ENCODE measurements at regions not wholly inside any gene's neighbourhood (a gene's known extent, or its start where the extent isn't known, plus 50 kb on each side); places are given as distances from the start of the nearest gene placed in this dataset.

DNA sequence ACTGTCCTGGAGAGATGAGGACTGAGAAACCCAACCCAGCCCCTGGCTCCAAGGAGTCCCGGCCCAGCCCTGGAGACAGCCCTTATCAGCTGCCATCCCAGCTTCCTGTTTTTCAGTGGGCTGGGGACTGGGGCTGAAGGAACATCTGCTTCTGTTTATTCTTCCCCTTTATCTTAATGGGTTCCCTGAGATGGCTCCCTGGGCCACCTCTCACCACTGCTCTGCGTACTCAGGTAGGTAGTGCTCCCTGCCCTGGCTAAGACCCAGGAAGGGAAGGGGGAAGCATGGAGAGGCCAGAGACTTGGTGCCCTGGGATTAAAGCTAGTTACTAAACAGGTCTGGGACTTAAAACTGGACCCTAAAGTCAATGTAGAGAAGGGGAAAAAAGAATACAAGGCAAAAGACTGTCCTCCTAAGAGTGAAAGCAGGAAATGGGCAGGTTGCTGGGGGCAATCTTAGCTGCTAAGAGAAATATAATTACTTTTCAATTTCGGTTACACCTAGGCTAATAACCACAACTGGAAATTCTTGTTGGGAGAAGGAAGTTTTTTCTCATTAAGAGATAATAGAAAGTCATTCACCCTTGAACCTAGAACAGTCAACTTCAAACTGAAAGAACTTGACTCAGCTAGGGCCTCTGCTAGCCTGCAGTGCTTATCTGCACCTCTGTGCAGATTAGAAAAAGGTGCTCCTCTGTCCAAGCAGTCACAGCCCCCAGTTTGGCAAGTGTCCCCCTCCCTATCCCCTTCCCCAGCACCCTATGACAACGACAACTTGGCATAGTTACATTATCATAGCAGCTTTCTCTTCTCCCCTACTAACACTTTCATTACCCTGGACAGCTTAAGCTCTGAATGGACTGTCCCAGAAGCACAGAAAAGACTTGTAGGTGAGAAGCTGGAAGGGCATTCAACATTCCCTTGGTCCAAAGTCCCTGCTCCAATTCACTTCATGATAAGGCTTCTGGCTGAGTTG, 65.6 kb upstream of the KDM7A start:
- DNase-seq (ENCODE audit: low spot score) = no peak

DNA sequence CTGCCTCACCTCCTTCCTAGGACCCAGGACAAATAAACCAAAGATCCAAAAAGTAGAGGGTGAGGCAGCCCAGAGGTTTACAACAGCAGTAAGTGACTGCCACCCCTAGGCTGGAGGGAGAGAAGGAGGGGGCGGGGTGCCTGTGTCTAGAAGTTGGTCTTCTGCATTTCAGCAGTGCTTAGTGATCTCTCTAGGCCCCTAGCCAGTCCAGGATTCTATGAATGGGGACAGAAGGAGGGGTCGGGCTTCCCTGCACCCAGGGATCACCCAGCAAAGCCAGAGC, 62.8 kb upstream of the KDM7A start:
- no peak for DNase-seq (ENCODE audit: low spot score)

DNA sequence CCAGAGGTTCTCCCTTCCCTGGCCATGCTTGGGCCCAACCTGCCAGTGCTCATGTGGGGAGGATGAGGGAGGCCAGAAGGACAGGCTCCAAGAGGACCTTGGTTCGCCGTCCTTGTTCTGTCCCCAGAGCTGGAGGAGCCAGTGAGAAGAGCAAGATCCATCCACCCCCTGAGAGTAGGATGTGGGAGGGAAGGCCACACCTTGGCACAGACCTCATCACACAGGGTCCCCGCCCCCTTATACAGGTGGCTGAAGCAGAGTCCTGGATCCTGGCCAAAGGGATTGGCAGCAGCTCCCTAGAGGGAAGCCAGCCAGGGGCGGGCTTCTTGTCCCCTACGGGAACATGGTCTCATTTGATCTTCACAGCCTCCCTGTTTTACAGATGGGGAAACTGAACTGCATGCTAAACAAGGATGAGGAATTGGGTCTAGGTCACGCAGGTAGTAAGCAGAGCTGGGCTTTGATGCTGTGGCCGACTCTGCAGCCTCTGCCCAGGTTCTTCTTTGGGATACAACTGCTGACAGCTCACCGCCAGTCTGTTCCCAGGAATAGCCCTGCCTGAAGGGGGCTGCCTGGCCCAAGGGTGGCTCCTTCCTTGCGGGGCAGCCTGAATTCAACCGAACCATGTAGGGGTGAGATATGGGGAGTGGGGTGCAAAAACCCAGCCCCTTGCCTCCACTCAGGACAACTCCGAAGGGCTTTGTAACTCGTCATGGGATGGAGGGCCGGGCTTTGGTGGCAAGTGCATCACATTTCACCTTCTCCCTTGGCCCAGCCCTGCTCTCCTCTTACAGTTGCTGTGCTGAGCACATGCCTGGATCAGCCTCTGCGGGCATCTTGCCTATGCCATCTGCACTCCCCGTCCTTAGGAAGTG, 62.2 kb upstream of the KDM7A start:
- peak; percentile 48 for DNase-seq (ENCODE audit: low spot score)

DNA sequence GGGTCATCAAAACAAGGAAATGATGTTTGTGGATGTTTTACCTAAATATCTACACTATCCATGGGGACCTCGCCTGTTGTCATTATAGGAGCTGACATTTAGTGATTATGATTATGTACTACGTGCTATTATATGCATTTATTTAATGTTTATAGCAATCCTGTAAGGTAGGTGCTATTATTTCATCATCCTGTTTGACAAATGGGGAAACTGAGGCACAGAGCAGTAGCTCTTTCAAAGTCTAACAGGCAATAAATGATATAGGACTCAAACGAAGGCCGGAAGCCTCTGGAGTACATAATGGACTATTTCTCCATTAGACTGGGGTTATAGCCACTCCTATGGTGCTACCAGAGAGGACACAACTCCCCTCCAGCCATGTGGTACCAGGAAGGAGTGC, 60.6 kb upstream of the KDM7A start:
- no peak for DNase-seq (ENCODE audit: low spot score)

DNA sequence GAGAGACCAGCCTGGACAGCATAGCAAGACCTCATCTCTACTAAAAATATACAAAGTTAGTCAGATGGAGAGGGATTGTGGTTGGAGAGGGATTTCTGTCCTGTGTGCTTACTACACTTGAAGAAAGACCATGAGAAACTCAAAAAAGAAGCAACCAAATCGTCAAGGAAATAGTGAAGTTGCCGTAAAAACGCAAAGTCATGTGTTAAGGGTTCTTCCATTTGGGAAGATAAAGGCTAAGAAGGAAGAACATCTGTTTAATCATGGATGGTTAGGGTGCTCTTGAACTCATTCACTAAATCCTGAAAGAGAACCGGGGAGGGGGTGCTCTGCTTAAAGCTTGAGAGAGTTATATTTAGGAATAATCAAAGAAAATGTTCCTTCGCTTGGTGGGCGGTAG, 59.8 kb upstream of the KDM7A start:
- no peak for DNase-seq (ENCODE audit: low spot score)

DNA sequence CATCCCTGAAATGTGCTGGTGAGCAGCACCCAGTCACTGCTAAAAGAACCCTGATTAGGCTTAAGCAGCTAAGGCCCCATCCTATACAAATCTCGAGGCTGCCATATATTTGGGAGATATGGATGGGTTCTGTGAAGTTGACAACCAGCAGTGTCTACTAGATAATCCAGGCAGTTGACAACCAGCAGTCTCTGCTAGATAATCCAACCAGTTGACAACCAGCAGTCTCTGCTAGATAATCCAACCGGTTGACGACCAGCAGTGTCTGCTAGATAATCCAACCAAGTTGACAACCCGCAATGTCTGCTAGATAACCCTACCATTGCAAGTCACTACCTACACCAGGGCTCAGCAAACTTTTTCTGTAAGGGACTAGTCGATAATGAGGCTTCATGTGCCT, 58.3 kb upstream of the KDM7A start:
- no peak for DNase-seq (ENCODE audit: low spot score)

DNA sequence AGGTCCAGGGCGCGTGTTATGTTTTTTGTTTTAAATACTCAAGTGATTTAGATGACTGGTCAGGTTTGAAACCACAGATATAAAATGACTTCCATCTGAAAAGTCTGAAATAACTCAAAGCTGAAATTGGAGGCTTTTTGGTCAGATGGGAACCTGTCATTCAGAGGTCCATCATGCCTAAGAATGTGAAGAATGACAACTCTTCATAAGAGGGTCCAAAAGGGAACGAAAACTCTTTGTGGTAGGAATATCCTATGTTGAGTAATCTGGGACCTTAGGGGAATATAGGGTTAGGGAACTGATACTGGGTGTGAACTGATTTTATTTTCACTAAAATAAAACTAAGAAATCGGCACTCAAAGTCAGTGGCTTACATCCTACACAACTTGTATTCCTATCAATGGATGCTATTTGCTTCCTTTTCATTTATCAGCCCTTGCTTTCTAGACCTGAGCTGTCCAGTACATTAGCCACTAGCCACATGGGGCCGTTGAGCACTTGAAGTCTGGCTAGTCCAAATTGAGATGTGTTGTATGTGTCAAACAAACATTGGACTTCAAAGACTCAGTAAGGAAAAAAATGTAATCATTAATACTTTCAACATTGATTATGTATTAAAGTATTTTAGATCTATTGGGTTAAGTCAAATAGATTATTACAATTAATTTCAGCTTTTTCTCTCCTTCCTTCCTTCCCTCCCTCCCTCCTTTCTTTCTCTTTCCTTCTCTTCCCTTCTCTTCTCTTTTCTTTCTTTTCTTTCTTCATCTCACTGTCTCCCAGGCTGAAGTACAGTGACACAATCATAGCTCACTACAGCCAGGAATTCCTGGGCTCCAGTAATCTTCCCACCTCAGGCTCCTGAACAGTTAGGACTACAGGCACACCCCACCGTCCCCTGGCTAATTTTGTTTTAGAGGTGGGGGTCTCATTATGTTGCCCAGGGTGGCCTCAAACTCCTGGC, 56.5 kb upstream of the KDM7A start:
- no peak for DNase-seq (ENCODE audit: low spot score)

DNA sequence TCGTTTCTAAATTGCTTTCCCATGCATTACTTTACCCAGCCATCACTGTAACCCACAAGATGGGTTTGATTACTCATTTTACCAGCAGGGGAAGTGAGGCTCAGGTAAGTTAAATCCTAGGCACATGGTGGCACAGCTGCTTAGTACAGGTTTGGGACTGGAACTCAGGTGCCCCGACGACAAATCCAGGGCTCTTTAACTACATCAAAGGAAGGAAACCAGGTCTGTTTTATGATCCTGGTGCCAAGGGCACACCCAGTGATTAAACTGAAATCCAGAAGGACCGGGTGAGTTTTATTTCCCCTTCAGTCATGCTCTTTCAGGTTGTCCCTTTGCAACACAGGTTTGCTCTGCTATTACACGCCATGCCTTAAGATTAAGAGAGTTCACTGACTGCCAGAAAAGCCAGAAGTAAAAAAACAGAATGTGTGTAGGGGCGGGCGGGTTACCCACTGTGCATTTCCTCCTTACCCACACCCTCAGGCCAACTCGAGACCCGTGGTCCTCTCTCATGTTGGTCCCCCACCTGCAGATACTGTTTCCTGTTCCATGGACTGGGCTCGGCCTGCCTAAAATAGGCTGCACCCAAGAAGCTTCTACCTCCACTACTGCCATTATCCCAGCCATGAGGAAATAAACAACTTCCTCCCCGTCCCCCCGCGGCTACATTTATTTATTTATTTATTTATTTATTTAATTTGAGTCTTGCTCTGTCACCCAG, 55.1 kb upstream of the KDM7A start:
- no peak for DNase-seq (ENCODE audit: low spot score)

DNA sequence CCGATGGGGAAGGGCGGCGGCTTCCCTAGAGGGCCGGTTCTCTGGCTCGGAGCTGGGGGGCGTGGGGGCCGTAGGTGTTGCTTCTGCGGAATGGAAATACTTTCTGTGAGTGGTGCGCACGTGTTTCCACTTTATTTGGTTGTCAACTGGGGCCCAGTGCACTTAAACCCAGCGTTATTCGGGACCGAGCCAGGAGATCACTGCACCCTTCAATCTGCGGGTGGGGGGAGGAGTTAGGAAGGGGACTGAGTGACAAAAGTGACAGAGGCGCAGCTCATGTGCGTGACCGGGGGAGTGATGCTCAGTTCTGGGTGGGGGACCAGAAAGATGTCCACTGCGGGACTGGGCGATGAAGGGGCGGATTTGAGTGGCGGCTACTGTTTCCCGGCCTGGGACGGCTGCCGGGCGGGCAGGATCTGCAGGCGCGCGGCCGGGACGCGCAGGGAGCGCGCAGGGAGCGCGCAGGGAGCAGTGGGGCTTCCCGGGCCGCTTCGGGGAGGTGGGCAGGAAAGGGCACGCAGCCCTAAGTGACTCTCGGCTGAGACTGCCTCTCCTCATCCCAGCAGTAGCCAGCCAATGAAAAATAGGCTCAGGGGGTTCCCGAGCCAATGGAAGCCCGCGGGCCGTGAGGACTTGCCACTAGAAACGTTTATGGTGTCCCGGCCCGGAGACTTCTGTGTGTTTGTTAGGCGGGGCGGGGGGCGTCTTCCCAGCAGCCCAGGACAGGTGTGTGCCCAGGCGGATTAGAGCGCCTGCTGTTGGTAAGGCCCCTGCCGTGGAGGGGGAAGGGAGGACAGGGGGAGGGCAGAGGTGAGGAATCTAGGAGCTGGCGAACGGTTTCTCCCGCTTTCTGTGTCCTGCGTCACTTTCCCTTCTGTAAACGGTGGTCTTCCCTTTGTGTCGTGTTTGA, 54.3 kb upstream of the KDM7A start:
- peak; percentile 88 for DNase-seq (ENCODE audit: low spot score)

DNA sequence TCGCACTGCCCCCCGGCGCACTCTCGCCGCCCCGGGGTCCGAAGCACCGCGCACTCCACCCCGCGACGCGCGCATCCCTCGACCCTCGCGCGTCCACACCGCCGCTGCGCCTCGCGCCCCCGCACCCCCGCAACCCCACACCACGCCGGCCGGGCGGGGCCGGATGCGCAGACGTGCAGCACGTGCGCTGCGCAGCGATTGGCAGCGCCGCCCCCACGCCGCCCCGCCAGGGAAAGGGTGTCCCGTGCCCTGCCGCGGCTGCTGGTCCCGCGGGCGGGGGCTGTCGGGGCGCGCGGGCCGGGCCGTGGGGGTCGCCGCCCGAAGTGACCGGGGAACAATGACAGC, 53.7 kb upstream of the KDM7A start:
- DNase-seq (ENCODE audit: low spot score) = peak; percentile 40

DNA sequence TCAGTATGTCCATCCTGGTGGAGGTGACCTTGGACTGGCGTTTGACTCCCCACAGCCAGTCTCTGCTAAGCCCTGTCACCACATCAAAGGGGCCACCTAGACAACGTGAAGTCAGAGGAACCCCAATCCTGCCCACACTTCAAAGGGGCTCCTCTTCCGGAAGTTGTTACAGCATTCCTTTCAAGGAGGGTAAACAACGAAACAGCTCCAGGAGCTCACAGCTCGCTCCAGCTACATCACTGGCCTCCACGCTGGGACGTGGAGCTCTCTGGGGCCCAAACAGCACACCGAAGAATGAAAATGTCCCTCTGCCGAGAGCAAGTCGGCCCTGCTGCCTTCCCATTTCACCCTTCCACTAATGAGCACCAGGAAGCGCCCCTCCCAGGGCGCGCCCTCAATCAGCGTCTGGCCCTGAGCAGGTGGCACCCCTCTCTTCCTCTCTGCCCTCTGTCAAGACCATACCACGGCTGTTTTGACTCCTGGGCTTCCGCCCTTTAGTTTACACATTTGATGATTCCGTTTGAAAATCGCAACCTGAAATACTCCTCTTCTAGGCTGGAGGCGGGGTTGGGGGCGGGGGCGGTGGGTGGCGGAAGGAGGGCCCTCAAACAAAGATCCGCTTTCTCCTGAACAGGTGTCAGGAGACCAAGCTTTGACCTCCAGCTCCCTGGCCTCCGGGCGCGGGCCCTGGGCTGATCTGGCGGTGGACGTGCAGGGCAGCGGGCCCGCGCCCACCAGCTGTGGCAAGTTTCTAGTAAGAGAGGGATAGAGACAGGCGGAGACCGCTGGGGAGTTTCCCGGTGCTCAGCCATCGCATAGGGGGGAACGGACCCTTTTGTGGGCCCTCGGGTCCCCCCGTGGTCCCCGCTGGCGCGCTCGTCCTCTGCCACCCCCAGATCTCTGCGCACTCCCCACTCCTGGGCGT, 53.1 kb upstream of the KDM7A start:
- peak; percentile 60 for DNase-seq (ENCODE audit: low spot score)

DNA sequence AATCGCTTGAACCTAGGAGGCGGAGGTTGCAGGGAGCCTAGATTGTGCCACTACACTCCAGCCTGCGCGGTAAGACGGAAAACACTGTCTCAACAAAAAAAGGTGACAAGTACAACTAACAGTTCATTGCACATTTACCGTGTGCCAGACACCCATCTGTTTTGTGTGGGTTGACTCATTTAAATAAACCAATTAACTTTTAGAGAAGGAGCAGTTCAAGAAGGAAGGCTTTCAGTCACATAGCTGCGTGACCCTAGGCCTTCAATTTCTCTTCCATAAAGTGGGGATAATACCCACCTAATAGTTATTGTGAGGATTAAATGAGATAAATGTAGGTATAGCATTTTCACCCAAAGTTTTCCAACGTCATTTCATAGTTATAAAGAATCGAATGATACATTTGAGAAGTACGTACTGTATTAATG, 52.3 kb upstream of the KDM7A start:
- no peak for DNase-seq (ENCODE audit: low spot score)

Data from iPS-NIHi11 (cell line).